PFSK-1 (cell line): ENCODE measurements at regions not wholly inside any gene's neighbourhood (a gene's known extent, or its start where the extent isn't known, plus 50 kb on each side); places are given as distances from the start of the nearest gene placed in this dataset.

Experiments
- POLR2AphosphoS5 ChIP-seq: IDR thresholded peaks from 2 replicates; pipeline ENCODE4 v1.6.1; 2012; ENCODE audit warnings: low read depth, mild to moderate bottlenecking, control low read depth, low read length, moderate library complexity
- SIN3A ChIP-seq: IDR thresholded peaks from 2 replicates; pipeline ENCODE4 v1.6.1; 2012; ENCODE audit warnings: mild to moderate bottlenecking, low read length, moderate library complexity, borderline replicate concordance; ENCODE audit not compliant: insufficient read depth
- TAF1 ChIP-seq: IDR thresholded peaks from 2 replicates; pipeline ENCODE4 v1.6.1; 2012; ENCODE audit warnings: low read length, control low read depth, borderline replicate concordance; ENCODE audit not compliant: insufficient read depth

DNA sequence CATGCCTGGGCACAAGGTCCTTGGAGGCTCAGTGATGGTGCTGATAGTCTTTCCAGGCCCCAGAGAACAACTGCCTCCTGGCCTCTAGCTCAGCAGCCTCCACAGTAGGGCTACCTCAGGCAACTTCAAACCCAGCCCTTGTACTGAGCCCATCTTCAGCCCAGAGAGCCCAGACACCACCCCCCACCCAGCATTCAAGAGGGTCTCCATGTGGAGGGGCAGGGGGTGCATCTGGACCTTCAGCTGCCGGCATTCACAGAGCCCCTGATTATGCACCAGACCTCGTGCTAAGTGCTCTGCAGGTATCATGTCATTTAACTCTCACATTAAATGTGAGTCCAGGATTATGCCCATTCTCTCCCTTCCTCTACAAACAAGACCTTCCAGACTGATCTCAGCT, 197.0 kb upstream of the ZC3H12A start:
- TF ChIP-seq POLR2AphosphoS5 (no peak), TAF1 (no peak), SIN3A (no peak)
